NCI-H524 treated with DMSO at 0.1 percent for 48 hours (cell line): ENCODE measurements at regions not wholly inside any gene's neighbourhood (a gene's known extent, or its start where the extent isn't known, plus 50 kb on each side); places are given as distances from the start of the nearest gene placed in this dataset.

Source experiments
- DNase-seq: peaks from one replicate; lab custom pipeline; 2025; lab: John Stamatoyannopoulos, UW

DNA sequence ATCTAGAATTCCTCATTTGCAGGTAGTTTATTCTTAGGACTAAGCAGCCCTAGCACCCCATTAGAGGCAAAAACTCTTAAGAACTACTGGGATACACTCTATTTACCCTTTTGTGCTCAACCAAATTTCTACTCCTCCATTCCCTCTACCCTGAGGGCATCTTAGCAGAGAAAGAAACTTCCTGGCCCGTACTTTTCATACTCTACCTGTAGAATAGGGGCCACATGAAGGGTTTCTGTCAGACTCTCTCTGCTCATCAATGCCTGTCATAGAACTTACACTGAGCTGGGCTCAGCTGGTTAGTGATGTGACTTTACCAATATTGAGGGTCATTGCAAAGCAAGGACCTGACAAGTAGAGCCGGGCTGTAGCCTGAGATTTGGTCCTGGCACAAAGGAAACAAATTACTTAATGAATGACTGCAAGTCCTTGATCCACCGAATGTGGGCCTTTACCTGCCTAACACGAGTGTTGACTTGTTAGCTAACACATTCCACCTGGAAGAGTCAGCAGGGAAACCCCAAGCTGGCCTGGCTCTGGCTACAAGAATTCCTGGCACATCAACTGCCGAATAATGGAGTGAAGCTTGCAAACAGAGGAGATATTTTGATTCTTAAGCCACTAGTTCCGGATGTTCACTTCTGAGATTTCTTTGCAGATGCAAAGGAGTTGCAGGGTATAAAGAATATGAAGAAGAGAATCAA is 280.5 kb upstream of the JAG1 start:
- no peak for DNase-seq

DNA sequence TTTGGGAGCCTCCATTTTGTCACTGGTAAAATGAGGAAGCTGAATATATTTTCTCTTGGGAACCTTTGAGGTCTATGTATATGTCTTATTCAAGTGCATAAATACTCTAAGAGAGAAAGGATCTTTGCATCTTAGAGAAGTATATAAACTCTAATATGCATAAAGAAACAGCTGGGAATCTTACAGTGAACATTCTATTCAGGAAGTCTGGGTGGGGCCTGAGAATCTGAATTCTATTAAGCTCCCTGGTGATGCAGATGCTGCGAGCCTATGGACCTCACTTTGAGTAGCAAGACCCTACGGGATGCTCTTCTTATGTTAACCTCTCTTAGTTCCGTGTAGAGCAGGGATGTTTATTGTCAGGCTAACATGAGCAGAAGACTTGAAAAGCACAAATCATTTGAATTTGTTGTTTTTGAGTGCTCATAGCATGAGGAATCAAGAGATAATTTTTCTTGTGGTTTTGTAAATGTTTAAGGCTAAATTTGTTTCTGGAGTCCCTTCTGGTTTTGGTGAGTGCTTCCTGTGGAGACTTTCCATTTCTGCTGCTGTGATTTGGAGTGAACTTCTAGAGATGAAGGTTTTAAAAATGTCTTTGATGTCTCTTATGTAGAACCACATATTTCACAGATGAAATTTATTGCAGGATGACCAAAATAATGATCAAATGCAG is 281.2 kb upstream of the JAG1 start:
- no peak for DNase-seq

DNA sequence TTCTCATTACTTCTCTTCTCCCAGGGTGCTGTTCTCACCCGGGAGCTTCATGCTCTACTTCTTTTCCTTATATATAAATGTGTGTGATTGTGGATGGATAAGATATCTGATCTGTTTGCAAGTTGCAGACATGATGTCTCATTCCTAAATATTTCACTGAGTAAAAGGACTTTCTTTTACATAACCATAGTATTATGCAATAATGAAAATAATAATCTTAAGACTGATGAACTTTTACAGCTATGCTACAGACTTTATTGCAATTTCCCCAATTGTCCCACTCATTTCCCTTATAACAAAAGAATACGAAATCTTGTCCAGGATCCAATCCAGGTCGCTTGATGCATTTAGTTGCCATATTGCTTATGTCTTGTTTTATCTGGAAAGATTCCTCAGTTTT is 284.5 kb upstream of the JAG1 start:
- DNase-seq: no peak

DNA sequence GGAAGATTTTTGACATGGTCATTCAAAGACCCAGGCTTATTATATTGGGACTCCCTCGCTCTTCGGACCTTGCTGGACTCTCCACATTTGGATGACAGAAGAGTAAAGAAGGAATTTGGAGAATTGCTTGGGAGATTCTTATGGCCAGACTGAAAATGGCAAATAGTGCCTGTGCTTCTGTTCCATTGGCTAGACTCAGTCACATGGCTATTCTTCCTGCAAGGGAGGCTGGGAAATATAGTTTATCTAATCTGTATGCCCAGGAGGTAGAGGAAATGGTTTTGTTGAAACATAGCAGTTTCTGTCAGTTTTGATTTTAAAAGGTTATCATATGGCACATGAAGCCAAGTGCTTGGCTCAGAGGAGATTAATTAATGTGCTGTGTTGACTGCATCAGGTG is 286.6 kb upstream of the JAG1 start:
- no peak for DNase-seq

DNA sequence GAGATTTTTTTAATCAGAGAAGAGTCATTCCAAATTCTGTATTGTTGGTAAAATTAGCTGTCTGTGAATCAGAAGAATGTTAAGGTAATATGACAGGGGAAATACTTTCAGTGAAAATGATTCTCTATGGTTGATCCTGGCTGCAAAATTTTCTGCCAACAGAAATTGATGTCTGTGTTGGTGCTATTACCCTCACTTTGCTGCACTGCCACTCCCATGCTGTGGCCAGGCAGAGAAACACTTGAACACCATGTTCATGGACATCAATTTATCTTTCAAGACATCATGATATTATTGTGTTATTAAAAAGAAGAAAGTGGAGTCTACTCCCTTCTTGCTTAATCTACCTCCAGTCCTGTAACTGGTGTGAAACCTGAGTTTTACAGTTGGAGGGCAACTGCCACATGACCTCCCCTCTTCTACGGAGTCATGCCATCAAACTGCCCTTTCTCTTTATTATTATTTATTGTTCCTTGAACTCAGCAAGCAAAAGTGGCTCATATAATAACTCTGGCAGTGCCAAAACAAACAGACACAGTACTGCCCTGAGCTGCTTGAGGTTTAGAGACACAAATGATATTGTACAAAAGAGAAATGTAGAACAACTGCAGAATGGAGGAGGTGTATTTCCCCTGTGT is 288.0 kb upstream of the JAG1 start:
- no peak for DNase-seq

DNA sequence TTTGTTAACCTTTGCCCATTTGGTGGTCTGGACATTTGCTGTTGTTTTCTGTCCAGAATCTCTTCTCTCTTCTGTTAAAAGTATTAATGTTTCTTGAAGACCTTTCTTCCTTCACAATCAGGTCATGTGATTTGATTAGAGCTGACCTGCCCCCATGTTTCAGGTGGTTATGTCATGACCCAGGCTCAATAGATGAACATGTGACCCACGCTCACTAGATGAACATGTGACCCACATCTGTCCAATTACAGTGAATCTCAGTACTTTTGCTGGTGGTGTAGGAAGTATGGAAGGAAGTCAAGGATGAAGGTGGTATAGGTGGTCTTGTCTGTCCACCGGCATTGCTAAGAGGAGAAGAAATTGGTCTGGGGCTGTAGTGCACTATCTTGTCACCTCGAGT is 289.1 kb upstream of the JAG1 start:
- DNase-seq: no peak

DNA sequence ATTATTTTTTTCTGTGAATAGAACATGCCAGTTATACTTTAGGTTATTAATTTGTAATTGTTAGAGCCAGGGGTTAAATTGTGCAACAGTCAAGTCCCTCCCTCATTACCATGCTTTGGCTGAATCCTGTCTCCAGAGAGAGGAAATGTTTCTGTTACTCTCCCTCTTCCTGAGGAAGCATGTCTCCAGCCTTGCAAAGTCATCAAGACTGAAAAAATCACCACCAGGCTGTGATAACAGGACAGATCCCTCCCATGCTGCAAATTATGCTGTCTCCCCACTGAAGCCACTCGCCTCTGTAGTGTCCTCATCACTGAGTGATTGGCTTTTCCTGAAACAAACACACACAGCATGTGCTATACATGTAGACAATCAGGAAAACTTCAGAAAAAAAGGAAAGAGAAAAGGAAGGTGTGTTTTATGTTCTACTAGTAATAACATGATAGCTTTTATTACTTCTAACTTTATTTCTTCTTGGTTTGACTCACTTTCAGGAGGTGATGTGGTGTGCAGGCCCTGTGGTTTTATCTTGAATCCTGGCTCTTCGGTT is 290.0 kb upstream of the JAG1 start:
- no peak for DNase-seq

DNA sequence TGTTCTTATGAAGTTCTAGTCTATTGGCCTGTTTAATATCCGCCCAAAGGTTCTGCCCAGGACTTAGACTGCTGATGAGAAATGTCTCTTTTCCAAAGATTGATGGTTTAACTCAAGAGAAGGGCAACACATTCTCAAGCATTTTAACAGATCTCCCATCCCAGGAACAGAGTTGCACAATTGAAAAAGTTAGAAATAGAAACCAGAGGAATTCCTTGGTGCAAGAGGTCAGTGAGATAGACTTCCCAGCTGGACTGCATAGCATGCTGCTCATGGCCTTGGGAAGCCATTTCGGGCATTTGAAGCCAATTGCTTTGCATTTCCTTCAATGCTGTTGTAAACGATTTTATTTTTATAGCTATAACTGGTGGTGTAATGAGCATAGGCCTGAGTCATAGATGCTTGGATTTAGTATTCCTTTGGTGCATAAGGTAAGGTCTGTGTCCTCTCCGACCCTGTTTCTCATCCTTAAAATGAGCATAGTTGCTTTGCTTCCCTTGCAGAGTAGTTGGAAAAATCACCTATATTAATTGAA is 292.2 kb upstream of the JAG1 start:
- no peak for DNase-seq

DNA sequence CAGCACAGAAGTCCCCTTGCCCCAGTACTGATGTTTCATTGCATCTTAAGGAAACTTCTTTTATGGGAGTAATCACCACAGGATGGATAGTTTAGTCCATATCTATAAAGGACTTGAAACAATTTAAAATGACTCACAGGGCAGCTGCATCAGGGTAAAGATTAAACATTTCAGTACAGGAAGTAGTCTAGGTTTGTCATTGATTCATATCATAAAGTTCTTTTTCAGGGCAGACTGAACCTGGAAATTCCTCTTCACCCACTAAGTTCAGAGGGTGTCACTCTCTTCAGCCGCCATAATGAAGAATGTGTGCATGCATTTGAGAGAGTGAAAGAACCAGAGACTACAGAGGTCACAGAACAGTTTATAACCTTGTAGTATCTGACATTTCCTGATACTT is 296.3 kb upstream of the JAG1 start:
- no peak for DNase-seq

DNA sequence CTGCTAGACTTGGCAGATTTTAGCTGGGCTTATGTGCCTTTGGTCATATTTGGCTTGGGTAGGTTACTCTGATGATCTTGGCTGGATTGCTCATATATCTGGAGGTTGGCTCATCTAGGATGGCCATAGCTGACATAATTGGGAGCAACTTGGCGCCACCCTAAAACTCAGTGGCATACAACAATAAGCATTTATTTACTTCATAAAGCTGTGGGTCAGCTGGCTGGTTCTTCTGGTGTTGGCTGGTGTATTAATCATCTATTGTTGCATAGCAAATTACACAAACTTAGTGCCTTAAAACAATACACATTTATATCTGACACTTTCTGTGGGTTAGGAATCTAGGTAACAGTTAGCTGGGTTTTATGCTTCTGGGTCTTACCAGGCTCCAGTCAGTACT is 297.3 kb upstream of the JAG1 start:
- DNase-seq: no peak

DNA sequence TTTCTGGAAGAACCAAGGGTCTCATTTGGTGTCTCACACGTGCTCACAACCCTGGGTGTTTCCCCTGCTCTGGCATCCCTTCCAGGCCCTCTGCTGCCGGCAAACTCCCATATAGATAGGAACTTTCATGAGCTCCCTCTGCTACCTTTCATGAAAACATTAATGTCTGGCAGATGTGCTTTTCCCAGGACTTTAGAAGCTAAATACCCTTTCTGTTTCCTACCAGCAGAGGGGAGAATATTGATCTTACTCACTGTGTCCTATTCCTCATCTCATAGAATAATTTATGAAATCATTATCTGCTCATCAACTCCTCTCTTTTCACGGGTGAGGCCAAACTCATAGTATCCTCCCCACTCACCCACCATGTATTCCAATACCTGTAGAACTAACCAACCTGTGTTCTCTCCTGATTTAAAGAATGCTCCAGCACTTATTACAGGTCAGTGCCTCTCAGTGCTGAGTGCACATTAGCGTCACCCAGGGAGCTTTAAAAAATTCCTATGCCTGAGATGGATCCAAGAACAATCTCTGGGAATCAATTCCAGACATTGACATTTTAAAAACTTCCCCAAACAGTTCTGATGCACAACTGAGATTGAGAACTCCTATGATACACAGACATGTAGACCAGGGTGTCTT is 298.5 kb upstream of the JAG1 start:
- DNase-seq: no peak

DNA sequence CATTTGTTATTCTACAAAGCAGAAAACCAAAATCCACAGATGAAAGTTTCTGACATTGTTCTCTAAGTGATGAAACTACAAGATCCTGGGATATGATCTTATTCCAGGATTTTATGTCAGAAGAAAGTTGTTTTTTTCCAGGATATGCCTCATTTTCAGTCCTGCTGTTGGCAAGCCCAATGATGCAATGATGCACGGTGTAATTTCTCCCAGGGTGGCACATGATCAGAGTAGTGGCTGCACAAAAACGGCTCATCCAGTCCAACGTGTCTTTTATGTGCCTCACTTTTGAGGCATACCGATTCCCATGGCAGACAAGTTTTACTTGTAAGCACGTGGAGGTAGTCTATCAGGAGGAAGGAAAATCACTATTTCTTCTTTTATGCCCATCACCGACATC is 302.3 kb upstream of the JAG1 start:
- no peak for DNase-seq

DNA sequence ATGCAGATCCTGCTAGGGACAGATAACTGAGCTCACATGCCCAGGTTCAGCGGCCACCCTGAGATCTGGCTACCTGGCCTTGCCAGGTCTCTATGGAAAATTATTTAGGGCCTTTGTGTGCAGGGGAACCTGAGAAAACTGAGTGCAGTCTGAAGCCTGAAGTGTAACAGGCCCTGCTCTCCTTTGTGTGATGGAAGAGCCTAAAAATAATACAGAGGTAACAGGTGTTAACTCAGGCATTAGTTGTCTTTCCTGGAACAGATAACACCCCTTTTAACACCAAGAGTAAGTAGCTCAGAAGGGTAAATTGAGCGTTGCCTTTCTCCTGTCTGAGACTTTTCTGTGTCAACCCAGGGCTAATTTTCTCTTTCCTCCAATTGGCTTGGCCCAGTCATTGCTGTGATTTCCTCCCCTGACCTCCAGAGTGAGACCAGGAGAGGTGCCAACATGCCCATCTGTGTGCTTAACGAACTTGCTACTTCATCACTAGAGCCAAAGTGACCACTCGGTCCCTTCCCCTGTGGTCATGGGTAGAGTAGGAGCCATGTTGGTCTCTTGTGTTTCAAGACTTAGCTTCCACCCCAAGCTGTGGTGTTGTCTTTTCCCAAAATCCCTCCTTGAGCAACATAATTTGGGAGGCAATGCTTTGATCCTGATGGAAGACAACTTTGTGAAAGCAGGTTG is 304.4 kb upstream of the JAG1 start:
- no peak for DNase-seq

DNA sequence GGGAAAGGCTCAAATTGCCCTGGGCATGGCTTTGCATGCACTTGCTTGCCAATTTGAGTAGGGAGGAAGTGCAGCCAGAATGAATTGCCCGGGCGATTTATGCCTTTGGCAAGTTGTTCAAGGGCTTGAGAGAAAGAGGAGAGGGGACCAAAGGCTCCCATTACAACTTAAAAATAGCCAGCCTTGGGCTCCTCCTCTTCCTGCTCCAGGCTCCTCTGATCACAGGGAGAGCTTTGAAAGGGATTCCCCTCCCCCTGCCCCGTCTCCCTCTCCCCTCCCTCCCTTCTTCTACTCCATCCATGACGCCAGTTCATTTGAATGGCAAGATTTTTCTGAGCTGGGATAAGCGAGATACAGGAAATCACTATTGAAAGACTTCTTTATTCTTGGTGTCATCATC is 304.9 kb upstream of the JAG1 start:
- no peak for DNase-seq

DNA sequence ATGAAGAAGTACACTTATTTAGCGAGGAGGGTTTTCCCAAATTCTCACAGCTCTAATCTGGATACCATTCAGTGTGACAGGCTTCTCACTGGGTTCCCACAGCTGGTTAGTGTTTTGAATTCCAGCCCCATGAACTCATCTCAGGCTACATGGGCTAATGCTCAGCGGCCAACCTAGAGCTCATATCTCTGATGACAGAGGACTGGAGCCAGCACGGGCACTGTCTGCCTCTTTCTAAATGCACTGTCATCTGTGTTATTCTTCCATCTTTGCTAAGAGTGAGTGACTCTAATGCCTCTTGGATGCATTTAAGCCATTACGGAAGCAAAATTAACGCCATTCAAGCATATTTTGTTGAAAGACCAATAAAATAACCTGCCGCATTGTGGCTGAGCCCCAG is 308.9 kb upstream of the JAG1 start:
- DNase-seq: no peak

DNA sequence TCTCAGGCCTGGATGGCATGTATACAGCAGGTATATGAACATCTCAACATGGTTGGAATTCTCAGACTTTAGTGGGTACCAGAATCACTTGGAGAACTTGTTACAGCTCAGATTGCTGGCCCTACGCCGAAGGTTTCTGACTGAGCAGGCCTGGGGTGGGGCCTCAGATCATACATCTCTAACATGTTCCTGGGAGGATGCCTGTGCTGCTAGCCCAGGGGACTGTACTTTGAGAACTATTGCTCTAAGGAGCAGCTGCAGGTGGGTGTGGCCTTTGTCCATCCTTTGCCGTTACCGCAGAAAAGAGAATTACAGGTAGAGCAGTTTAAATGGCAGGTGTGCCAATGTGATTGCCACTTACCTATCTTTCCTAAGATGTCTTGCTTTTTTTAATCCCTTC is 310.5 kb upstream of the JAG1 start:
- no peak for DNase-seq

DNA sequence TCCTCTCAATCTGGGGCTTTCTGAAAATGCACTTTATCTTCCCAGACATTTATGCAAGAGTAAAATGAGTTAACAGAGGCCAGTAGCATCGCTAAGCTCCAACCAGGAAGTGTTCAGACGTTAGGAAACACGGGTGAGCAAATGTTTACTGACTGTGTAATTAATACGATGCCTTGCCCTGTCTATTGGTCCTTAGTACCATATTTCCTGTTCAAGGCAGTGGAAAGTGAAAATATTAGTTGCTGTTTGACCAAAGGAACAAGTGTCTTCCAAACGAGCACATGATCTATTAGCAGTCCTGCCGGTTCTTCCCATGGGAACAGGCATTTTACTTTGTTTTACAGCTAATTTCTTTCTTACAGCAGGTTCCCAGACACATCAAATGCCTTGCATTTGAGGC is 311.1 kb upstream of the JAG1 start:
- no peak for DNase-seq

DNA sequence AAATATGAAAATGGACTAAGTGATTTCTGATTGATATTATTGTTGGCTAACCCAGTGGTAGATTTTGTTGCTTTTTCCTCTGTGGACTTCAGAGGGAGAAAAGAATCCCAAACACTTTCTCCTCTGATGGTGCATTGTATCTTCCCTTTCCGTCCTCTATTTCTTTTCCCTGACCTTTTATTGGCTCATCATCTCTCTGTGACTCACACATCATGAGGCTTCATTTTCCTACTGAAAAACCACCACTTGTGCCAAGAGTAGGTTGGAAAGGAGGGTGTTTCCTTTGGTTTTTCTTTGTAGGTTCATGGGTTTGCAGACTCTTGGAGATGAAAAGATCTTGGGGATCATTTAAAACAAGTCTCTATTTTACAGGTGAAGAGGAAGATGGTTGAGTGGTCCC is 311.7 kb upstream of the JAG1 start:
- DNase-seq: no peak

DNA sequence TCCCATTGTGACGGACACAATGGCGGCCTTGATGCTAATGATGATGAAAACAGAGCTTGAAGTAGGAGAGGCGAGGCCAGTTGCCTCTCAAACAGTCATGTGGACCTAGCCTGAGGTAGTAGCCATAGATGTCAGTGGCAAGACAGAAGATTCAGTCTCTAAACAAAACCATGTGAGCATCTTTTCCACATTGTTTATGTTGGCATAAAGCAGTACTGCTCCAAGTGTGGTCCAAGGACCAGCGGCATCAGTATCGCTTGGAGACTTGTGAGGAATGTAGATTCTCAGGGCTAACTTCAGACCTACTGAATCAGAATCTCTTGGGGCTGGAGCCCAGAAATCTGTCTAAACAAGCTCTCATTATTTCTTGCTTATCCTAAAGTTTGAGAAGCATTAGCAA is 312.8 kb upstream of the JAG1 start:
- no peak for DNase-seq

DNA sequence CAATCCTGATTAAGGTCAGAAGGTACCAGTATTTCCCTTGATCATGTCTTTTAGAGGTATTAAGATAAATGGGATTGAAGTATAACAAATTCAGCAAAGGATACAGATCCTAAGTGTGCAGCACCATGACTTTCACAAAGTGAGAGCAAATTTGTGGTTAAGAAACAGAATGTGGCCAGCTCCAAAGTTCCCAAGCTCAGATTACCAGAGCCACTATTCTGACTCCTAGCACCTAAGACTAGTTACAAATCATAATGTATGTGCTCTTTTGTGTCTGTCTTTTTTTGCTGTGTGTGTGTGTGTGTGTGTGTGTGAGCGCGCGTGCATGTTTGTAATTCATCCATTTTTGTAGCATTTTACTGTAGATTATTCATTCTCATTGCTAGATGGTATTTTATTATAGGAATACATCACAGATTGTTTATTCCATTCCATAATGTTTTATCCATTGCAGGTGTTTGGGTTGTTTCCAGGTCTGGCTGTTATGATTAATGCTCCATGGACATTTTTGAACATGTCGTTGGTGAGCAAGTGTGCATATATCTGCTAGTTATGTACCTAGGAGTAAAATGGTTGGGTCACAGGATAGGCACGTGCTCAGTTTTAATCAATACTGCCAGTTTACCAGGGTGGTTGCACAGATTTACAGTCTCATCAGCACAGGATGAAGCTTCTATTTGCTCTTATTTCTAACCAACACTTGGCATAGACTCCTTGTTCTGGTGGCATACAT is 314.0 kb upstream of the JAG1 start:
- DNase-seq: no peak

DNA sequence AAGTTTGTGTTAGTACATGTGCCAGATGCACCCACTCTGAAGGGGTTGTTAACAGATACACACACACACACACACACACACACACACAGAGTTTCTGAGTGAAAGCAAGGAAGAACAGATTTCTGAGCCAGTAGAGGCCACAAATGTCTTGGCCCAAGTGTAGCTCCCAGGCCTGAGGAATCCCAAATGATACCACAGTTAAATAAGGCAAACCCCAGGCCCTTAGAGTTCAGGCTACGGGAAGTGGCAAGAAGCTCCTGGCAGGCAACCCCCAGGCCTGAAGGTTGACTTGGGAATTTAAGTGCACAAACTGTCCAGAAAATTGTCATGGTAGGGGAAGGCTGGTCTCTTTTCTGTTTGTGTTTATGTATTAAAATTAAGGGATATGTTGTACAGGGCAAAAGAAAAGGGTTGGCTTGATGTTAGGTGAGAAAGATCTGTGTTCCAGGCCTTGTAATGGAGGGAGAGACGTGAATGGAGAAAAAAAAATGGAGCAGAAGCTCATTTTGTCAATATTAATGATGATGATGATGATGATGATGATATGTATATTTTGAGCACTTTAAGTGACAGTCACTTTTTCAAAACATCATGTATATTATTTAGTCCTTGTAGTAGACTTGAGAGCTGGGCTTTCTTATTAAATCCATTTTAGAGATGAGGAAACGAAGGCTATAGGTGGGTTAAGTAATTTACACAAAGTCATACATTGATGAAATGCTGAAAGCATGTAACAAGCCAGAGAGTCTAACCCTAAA is 317.0 kb upstream of the JAG1 start:
- no peak for DNase-seq
